HG03196 (cell line): ENCODE measurements at regions not wholly inside any gene's neighbourhood (a gene's known extent, or its start where the extent isn't known, plus 50 kb on each side); places are given as distances from the start of the nearest gene placed in this dataset.

Experiments used
- ATAC-seq: cut with Tn5 transposase; IDR thresholded peaks from one replicate; pipeline ENCODE4 v1.9.1; 2021; ENCODE audit not compliant: unreplicated experiment

GRCh38 chr2:104790100-104790811 is 63.7 kb upstream of the POU3F3 start:
- ATAC-seq: no peak

GRCh38 chr2:104790901-104791495 is 62.9 kb upstream of the POU3F3 start:
- ATAC-seq: no peak

GRCh38 chr2:104793966-104794365 is 59.9 kb upstream of the POU3F3 start:
- no peak for ATAC-seq

GRCh38 chr2:104794441-104794840 is 59.5 kb upstream of the POU3F3 start:
- ATAC-seq: no peak
